H1 (cell line): ENCODE measurements at regions not wholly inside any gene's neighbourhood (a gene's known extent, or its start where the extent isn't known, plus 50 kb on each side); places are given as distances from the start of the nearest gene placed in this dataset.

Experiments used
- CTCF ChIA-PET: fragments of 300-600 bp; sonication (Branson Sonifier 250); formaldehyde crosslinking; loops from one replicate; lab custom pipeline; 2021; ENCODE audit not compliant: partially characterized antibody; lab: Charles Lee
- POLR2A ChIA-PET: fragments of 300-600 bp; sonication (Branson Sonifier 250); formaldehyde crosslinking; loops from one replicate; lab custom pipeline; 2021; ENCODE audit warnings: inconsistent platforms; ENCODE audit not compliant: partially characterized antibody; lab: Charles Lee
- DNase-seq, 2 experiments: peaks; one replicate each; pipeline versions ENCODE4 v3.0.0 to v3.0.0-alpha.2; 2010 to 2022; ENCODE audit warnings: low spot score in 2 of 2, low read depth in 1 of 2, mixed read lengths in 1 of 2
- FAIRE-seq: peaks from 2 replicates; lab custom pipeline; 2011; peaks lifted over from hg19 to GRCh38; lab: Jason Lieb, UNC
- H2AFZ ChIP-seq: 2 replicates; pipeline ENCODE4 v1.8.1; 2012; ENCODE audit warnings: low read length, inconsistent platforms
- H2AK5ac ChIP-seq: 2 replicates; pipeline ENCODE4 v1.6.1; 2013; ENCODE audit warnings: low read depth, low read length
- H2BK120ac ChIP-seq: replicated peaks from 2 replicates; pipeline ENCODE3; 2013; ENCODE audit warnings: low read depth, low read length, inconsistent platforms
- H2BK12ac ChIP-seq: 2 replicates; pipeline ENCODE4 v1.6.1; 2013; ENCODE audit warnings: low read depth, low read length
- H2BK15ac ChIP-seq: 2 replicates; pipeline ENCODE4 v1.6.1; 2013; ENCODE audit warnings: low read length
- H2BK20ac ChIP-seq: 2 replicates; pipeline ENCODE4 v1.6.1; 2013; ENCODE audit warnings: low read length
- H2BK5ac ChIP-seq: 2 replicates; pipeline ENCODE4 v1.6.1; 2013; ENCODE audit warnings: low read depth, low read length
- H3K14ac ChIP-seq: 2 replicates; pipeline ENCODE4 v1.6.1; 2013; ENCODE audit warnings: inconsistent platforms; ENCODE audit not compliant: insufficient read length
- H3K18ac ChIP-seq: 2 replicates; pipeline ENCODE4 v1.6.1; 2013; ENCODE audit warnings: low read length; ENCODE audit errors: extremely low read depth
- H3K23ac ChIP-seq: 2 replicates; pipeline ENCODE4 v1.6.1; 2013; ENCODE audit warnings: inconsistent platforms; ENCODE audit not compliant: insufficient read length
- H3K23me2 ChIP-seq: 2 replicates; pipeline ENCODE4 v1.6.1; 2013; ENCODE audit warnings: low read depth, low read length
- H3K27ac ChIP-seq: 2 replicates; pipeline ENCODE4 v1.6.1; 2011; ENCODE audit warnings: low read depth, low read length, inconsistent platforms
- H3K27me3 ChIP-seq, 4 experiments: replicated peaks in 1 of 4; 1 replicate in 1 of 4; 2 replicates in 3 of 4; pipeline versions ENCODE4 v1.6.1 to v1.8.1; 2011 to 2013; ENCODE audit warnings: low read length in 3 of 4, mild to moderate bottlenecking in 3 of 4, inconsistent platforms in 2 of 4, mixed read lengths in 2 of 4, moderate library complexity in 1 of 4; ENCODE audit not compliant: control insufficient read depth in 3 of 4, insufficient read depth in 3 of 4; ENCODE audit errors: extremely low read depth in 1 of 4
- H3K36me3 ChIP-seq, 4 experiments: 2 replicates each; pipeline versions ENCODE4 v1.6.1 to v1.8.1; 2011 to 2013; ENCODE audit warnings: mild to moderate bottlenecking in 4 of 4, low read length in 3 of 4, moderate library complexity in 2 of 4, control low read depth in 1 of 4, inconsistent platforms in 1 of 4; ENCODE audit not compliant: insufficient read depth in 4 of 4, control insufficient read depth in 2 of 4
- H3K4ac ChIP-seq: replicated peaks from 2 replicates; pipeline ENCODE3; 2013; ENCODE audit warnings: low read length, low read depth, mixed read lengths, inconsistent platforms; ENCODE audit not compliant: insufficient read length
- H3K4me1 ChIP-seq, 4 experiments: replicated peaks in 1 of 4; 1 replicate in 1 of 4; 2 replicates in 3 of 4; pipeline versions ENCODE4 v1.6.1 to v1.8.1; 2011 to 2013; ENCODE audit warnings: low read length in 3 of 4, inconsistent platforms in 2 of 4, mixed read lengths in 1 of 4; ENCODE audit not compliant: insufficient read depth in 4 of 4, control insufficient read depth in 3 of 4
- H3K4me2 ChIP-seq, 2 experiments: 2 replicates each; pipeline versions ENCODE4 v1.6.1 to v1.8.1; 2011 to 2013; ENCODE audit warnings: low read depth in 2 of 2, low read length in 2 of 2, control low read depth in 1 of 2, inconsistent platforms in 1 of 2, mild to moderate bottlenecking in 1 of 2; ENCODE audit not compliant: insufficient read depth in 1 of 2
- H3K4me3 ChIP-seq, 4 experiments: fragments of 200-600, 300-600 bp in 1 of 4; sonication (generic), shearing (Covaris generic), sonication (Bioruptor Twin) in 1 of 4; 2 replicates each; pipeline versions ENCODE4 v1.5.1 to v1.8.1; 2011 to 2016; ENCODE audit warnings: low read length in 4 of 4, low read depth in 3 of 4, control low read depth in 2 of 4, inconsistent platforms in 2 of 4, mild to moderate bottlenecking in 2 of 4, mixed read lengths in 1 of 4, moderate library complexity in 1 of 4; ENCODE audit not compliant: insufficient read depth in 2 of 4; ENCODE audit errors: extremely low read depth in 1 of 4
- H3K56ac ChIP-seq: replicated peaks from 2 replicates; pipeline ENCODE3; 2013; ENCODE audit warnings: low read depth, mild to moderate bottlenecking, mixed read lengths, low read length, inconsistent platforms; ENCODE audit not compliant: insufficient read length
- H3K79me1 ChIP-seq: 2 replicates; pipeline ENCODE4 v1.6.1; 2013; ENCODE audit warnings: low read depth, low read length, control low read depth
- H3K79me2 ChIP-seq, 2 experiments: 2 replicates each; pipeline versions ENCODE4 v1.6.1 to v1.8.1; 2012 to 2013; ENCODE audit warnings: low read length in 2 of 2, mild to moderate bottlenecking in 2 of 2, inconsistent platforms in 1 of 2; ENCODE audit not compliant: insufficient read depth in 2 of 2, control insufficient read depth in 1 of 2
- H3K9ac ChIP-seq, 4 experiments: replicated peaks in 1 of 4; 1 replicate in 1 of 4; 2 replicates in 3 of 4; pipeline versions ENCODE4 v1.6.1 to v1.8.1; 2011 to 2013; ENCODE audit warnings: low read depth in 3 of 4, low read length in 3 of 4, control low read depth in 2 of 4, mild to moderate bottlenecking in 2 of 4, moderate library complexity in 2 of 4, inconsistent platforms in 1 of 4; ENCODE audit errors: extremely low read depth in 1 of 4
- H3K9me3 ChIP-seq, 2 experiments: 2 replicates each; pipeline versions ENCODE4 v1.6.1 to v1.8.1; 2012 to 2013; ENCODE audit warnings: mild to moderate bottlenecking in 2 of 2, moderate library complexity in 2 of 2, control low read depth in 1 of 2, inconsistent platforms in 1 of 2, low read depth in 1 of 2, low read length in 1 of 2, mixed read lengths in 1 of 2; ENCODE audit not compliant: insufficient read depth in 2 of 2
- H4K20me1 ChIP-seq, 2 experiments: replicated peaks in 1 of 2; 2 replicates each; pipeline versions ENCODE3 to v1.8.1; 2011 to 2013; ENCODE audit warnings: inconsistent platforms in 2 of 2, low read length in 2 of 2, mild to moderate bottlenecking in 1 of 2; ENCODE audit not compliant: insufficient read depth in 2 of 2, control insufficient read depth in 1 of 2
- H4K5ac ChIP-seq: 2 replicates; pipeline ENCODE4 v1.6.1; 2013; ENCODE audit warnings: low read length, low read depth, mixed read lengths, inconsistent platforms; ENCODE audit not compliant: insufficient read length
- H4K8ac ChIP-seq: 2 replicates; pipeline ENCODE4 v1.8.0; 2013; ENCODE audit warnings: mild to moderate bottlenecking, moderate library complexity, low read length, inconsistent platforms; ENCODE audit not compliant: insufficient read depth; ENCODE audit errors: extremely low read depth
- H4K91ac ChIP-seq: replicated peaks from 2 replicates; pipeline ENCODE3; 2013; ENCODE audit warnings: low read length, mixed read lengths, inconsistent platforms; ENCODE audit not compliant: insufficient read length
- ATF2 ChIP-seq: IDR thresholded peaks from 2 replicates; pipeline ENCODE4 v1.6.1; 2012; ENCODE audit warnings: low read length, inconsistent platforms
- ATF3 ChIP-seq: IDR thresholded peaks from 2 replicates; pipeline ENCODE4 v1.6.1; 2011; ENCODE audit warnings: low read depth, mild to moderate bottlenecking, low read length; ENCODE audit not compliant: insufficient read depth
- CHD2 ChIP-seq: IDR thresholded peaks from 2 replicates; pipeline ENCODE4 v1.6.1; 2012; ENCODE audit warnings: low read length, improper control_type of control experiment
- EP300 ChIP-seq, 2 experiments: IDR thresholded peaks; 1 replicate in 1 of 2; 2 replicates in 1 of 2; pipeline ENCODE4 v1.6.1; 2011 to 2012; ENCODE audit warnings: low read depth in 2 of 2, low read length in 2 of 2, mild to moderate bottlenecking in 2 of 2, borderline replicate concordance in 1 of 2, inconsistent platforms in 1 of 2, moderate library complexity in 1 of 2
- HDAC6 ChIP-seq: IDR thresholded peaks from one replicate; pipeline ENCODE4 v1.7.1; 2012; ENCODE audit warnings: low read depth, mild to moderate bottlenecking, inconsistent platforms, low read length, moderate library complexity
- POLR2AphosphoS5 ChIP-seq: IDR thresholded peaks from 2 replicates; pipeline ENCODE4 v1.6.1; 2011; ENCODE audit warnings: low read depth, low read length
- RFX5 ChIP-seq: IDR thresholded peaks from 2 replicates; pipeline ENCODE4 v1.6.1; 2011; ENCODE audit warnings: low read depth, low read length, improper control_type of control experiment, borderline replicate concordance
- SP2 ChIP-seq: IDR thresholded peaks from 2 replicates; pipeline ENCODE4 v1.6.1; 2012; ENCODE audit warnings: mild to moderate bottlenecking, low read length, inconsistent platforms
- SUZ12 ChIP-seq: fragments of 200-600 bp; sonication (generic); IDR thresholded peaks from 2 replicates; pipeline ENCODE4 v1.6.1; 2012; ENCODE audit warnings: mild to moderate bottlenecking, inconsistent platforms, low read length, moderate library complexity, mixed read lengths
- TCF12 ChIP-seq: IDR thresholded peaks from 2 replicates; pipeline ENCODE4 v1.6.1; 2011; ENCODE audit warnings: low read depth, mild to moderate bottlenecking, low read length
- TEAD4 ChIP-seq: IDR thresholded peaks from 2 replicates; pipeline ENCODE4 v1.6.1; 2012; ENCODE audit warnings: low read depth, low read length, inconsistent platforms, mixed read lengths
- WGBS, 2 experiments: shearing (Covaris generic) in 1 of 2; methylation state at CpG; one replicate each; pipeline versions ENCODE4 v1.1.6 to v1.1.7; 2013 to 2015; ENCODE audit warnings: low lambda C conversion rate in 2 of 2, mixed read lengths in 2 of 2, inconsistent platforms in 1 of 2, low coverage in 1 of 2, missing lambda C conversion rate in 1 of 2; ENCODE audit not compliant: insufficient replicate concordance in 2 of 2, insufficient coverage in 1 of 2, insufficient read length in 1 of 2; ENCODE audit errors: extremely low coverage in 1 of 2, missing lambda C conversion rate in 1 of 2; 5-methylcytosine and 5-hydroxymethylcytosine counted together

- H2BK120ac ChIP-seq = no peak overlapping the region
- H3K79me2 ChIP-seq = no peaks in the 10 kb centered on the region
- H2BK20ac ChIP-seq = no peak overlapping the region
- WGBS, 2 experiments = 90% methylated on average over 3 of the region's 3 CpGs; no CpG with 5 or more reads in 1 of the 2 experiments
- no peak for FAIRE-seq
- ChIA-PET CTCF (interaction anchor here (1.2 kb wide), 1 partner anchor 200 kb away, joined by 3 read pairs; no protein-coding TSS in a partner anchor), POLR2A (no interaction called here)
- no peak overlapping the region for H3K9ac ChIP-seq
- no peak overlapping the region for H3K4me2 ChIP-seq
- H2BK15ac ChIP-seq = no peak overlapping the region
- DNase-seq = no peak
- no peaks in the 10 kb centered on the region for H3K9me3 ChIP-seq
- H3K56ac ChIP-seq = no peak overlapping the region
- no peak overlapping the region for H3K14ac ChIP-seq
- H3K36me3 ChIP-seq = no peaks in the 10 kb centered on the region
- no peak overlapping the region for H3K4ac ChIP-seq
- no peak overlapping the region for H3K23ac ChIP-seq
- H3K18ac ChIP-seq = no peak overlapping the region
- H3K4me3 ChIP-seq = no peak overlapping the region
- no peaks in the 10 kb centered on the region for H3K23me2 ChIP-seq
- H4K20me1 ChIP-seq = no peaks in the 10 kb centered on the region
- H3K27ac ChIP-seq = no peak overlapping the region
- H4K91ac ChIP-seq = no peak overlapping the region
- H3K27me3 ChIP-seq = no peaks in the 10 kb centered on the region
- no peak overlapping the region for H2BK5ac ChIP-seq
- H2AK5ac ChIP-seq = no peak overlapping the region
- no peak overlapping the region for H4K8ac ChIP-seq
- no peak overlapping the region for H2AFZ ChIP-seq
- no peak overlapping the region for H2BK12ac ChIP-seq
- H4K5ac ChIP-seq = no peak overlapping the region
- H3K4me1 ChIP-seq = no peaks in the 10 kb centered on the region
- H3K79me1 ChIP-seq = no peaks in the 10 kb centered on the region
- TF ChIP-seq SUZ12 (no peak), HDAC6 (no peak), EP300 (IDR thresholded peaks at IDR 0.05; ENCODE audit: borderline replicate concordance in 1 of 2, low read depth in 2 of 2, low read length in 2 of 2) (no peak), ATF2 (no peak), POLR2AphosphoS5 (no peak), TEAD4 (no peak), CHD2 (no peak), ATF3 (no peak), TCF12 (no peak), RFX5 (no peak), SP2 (no peak)
Observed at GRCh38 chr12:91778091-91778832, 367.4 kb downstream of the BTG1 start.
